ENCODE measurements at regions not wholly inside any gene's neighbourhood (a gene's known extent, or its start where the extent isn't known, plus 50 kb on each side); places are given as distances from the start of the nearest gene placed in this dataset.

DNA sequence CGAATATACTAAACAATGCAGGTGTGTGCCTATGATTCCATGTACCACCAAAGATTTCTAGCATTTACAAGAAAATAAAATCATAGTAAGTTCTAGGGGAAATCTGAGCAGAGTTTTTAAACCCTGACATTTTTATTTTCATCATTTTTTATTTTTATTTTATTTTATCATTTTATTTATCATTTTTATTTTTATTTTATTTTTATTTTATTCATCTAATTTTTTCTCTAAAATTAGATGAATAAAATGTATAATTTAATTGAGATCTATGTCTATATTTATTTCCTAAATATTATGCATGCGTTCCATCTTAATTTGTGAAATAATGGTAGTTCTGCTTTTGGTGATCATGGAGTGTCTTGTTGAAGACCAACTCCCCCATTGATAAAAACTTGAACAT, 257.6 kb upstream of the DOK6 start:
- Histone ChIP-seq H3K36me3 (ENCODE audit: insufficient read depth) (no peaks in the 10 kb centered on the region), H3K27ac (ENCODE audit: low read depth) (no peak overlapping the region), H4K20me1 (replicated peaks; ENCODE audit: insufficient read depth) (no peaks in the 10 kb centered on the region), H3K79me2 (replicated peaks; ENCODE audit: insufficient read depth) (no peaks in the 10 kb centered on the region), H3K4me2 (no peak overlapping the region), H3K4me3 (no peak overlapping the region), H3F3A (replicated peaks; ENCODE audit: low read depth) (no peaks in the 10 kb centered on the region), H3K9me2 (ENCODE audit: insufficient read depth) (peaks cover 4% of the 10 kb centered on the region; the same call in 1 of the 2 replicates), H2AFZ (no peak overlapping the region), H3K27me3 (ENCODE audit: insufficient read depth) (no peaks in the 10 kb centered on the region), H3K4me1 (ENCODE audit: insufficient read depth) (no peaks in the 10 kb centered on the region)
- DNase-seq (ENCODE audit: low spot score) (no peak), ATAC-seq (no peak)
- Mint-ChIP-seq H3K4me1 (no peaks in the 10 kb centered on the region), H3K27me3 (ENCODE audit: insufficient read depth, low read depth, poor library complexity) (no peaks in the 10 kb centered on the region), H3K4me3 (no peak overlapping the region), H3K27ac (no peak overlapping the region), H3K9me3 (no peaks in the 10 kb centered on the region), H3K36me3 (ENCODE audit: low read depth) (no peaks in the 10 kb centered on the region)
- TF ChIP-seq, protein P1, sequence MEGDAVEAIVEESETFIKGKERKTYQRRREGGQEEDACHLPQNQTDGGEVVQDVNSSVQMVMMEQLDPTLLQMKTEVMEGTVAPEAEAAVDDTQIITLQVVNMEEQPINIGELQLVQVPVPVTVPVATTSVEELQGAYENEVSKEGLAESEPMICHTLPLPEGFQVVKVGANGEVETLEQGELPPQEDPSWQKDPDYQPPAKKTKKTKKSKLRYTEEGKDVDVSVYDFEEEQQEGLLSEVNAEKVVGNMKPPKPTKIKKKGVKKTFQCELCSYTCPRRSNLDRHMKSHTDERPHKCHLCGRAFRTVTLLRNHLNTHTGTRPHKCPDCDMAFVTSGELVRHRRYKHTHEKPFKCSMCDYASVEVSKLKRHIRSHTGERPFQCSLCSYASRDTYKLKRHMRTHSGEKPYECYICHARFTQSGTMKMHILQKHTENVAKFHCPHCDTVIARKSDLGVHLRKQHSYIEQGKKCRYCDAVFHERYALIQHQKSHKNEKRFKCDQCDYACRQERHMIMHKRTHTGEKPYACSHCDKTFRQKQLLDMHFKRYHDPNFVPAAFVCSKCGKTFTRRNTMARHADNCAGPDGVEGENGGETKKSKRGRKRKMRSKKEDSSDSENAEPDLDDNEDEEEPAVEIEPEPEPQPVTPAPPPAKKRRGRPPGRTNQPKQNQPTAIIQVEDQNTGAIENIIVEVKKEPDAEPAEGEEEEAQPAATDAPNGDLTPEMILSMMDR (conservative IDR thresholded peaks at IDR 0.05; ENCODE audit: low read depth in 2 of 2) = no peak
- TF ChIP-seq, protein P2, sequence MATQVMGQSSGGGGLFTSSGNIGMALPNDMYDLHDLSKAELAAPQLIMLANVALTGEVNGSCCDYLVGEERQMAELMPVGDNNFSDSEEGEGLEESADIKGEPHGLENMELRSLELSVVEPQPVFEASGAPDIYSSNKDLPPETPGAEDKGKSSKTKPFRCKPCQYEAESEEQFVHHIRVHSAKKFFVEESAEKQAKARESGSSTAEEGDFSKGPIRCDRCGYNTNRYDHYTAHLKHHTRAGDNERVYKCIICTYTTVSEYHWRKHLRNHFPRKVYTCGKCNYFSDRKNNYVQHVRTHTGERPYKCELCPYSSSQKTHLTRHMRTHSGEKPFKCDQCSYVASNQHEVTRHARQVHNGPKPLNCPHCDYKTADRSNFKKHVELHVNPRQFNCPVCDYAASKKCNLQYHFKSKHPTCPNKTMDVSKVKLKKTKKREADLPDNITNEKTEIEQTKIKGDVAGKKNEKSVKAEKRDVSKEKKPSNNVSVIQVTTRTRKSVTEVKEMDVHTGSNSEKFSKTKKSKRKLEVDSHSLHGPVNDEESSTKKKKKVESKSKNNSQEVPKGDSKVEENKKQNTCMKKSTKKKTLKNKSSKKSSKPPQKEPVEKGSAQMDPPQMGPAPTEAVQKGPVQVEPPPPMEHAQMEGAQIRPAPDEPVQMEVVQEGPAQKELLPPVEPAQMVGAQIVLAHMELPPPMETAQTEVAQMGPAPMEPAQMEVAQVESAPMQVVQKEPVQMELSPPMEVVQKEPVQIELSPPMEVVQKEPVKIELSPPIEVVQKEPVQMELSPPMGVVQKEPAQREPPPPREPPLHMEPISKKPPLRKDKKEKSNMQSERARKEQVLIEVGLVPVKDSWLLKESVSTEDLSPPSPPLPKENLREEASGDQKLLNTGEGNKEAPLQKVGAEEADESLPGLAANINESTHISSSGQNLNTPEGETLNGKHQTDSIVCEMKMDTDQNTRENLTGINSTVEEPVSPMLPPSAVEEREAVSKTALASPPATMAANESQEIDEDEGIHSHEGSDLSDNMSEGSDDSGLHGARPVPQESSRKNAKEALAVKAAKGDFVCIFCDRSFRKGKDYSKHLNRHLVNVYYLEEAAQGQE (IDR thresholded peaks at IDR 0.05; ENCODE audit: unreplicated experiment) = no peak
- TF ChIP-seq JUNB (IDR thresholded peaks at IDR 0.05; ENCODE audit: unreplicated experiment) = no peak
- no peak for TF ChIP-seq CREB1 (CRISPR knock-in tag; IDR thresholded peaks at IDR 0.05; ENCODE audit: low read depth)
- no peak for TF ChIP-seq EZH2 (IDR thresholded peaks at IDR 0.05; ENCODE audit: low read depth, unreplicated experiment)
- no peak for TF ChIP-seq POLR2AphosphoS5 (IDR thresholded peaks at IDR 0.05; ENCODE audit: low read depth)
- no peak for TF ChIP-seq EZH2phosphoT487 (IDR thresholded peaks at IDR 0.05; ENCODE audit: unreplicated experiment)
- TF ChIP-seq NANOG (IDR thresholded peaks at IDR 0.05; ENCODE audit: borderline replicate concordance) = no peak
- TF ChIP-seq ZNF462 (CRISPR knock-in tag; IDR thresholded peaks at IDR 0.05) = no peak
- TF ChIP-seq ZNF331 (CRISPR knock-in tag; IDR thresholded peaks at IDR 0.05; ENCODE audit: low read depth) = no peak
- TF ChIP-seq STAT1 (IDR thresholded peaks at IDR 0.05; ENCODE audit: unreplicated experiment) = no peak
- TF ChIP-seq, protein P3, sequence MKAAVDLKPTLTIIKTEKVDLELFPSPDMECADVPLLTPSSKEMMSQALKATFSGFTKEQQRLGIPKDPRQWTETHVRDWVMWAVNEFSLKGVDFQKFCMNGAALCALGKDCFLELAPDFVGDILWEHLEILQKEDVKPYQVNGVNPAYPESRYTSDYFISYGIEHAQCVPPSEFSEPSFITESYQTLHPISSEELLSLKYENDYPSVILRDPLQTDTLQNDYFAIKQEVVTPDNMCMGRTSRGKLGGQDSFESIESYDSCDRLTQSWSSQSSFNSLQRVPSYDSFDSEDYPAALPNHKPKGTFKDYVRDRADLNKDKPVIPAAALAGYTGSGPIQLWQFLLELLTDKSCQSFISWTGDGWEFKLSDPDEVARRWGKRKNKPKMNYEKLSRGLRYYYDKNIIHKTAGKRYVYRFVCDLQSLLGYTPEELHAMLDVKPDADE (IDR thresholded peaks at IDR 0.05) = no peak
- no peak for TF ChIP-seq ZNF114 (CRISPR knock-in tag; IDR thresholded peaks at IDR 0.05)
